A204.1 (cell line): ENCODE measurements at regions not wholly inside any gene's neighbourhood (a gene's known extent, or its start where the extent isn't known, plus 50 kb on each side); places are given as distances from the start of the nearest gene placed in this dataset.

Experiments used
- FAIRE-seq: peaks from 2 replicates; lab custom pipeline; 2012; peaks lifted over from hg19 to GRCh38; lab: Jason Lieb, UNC

DNA sequence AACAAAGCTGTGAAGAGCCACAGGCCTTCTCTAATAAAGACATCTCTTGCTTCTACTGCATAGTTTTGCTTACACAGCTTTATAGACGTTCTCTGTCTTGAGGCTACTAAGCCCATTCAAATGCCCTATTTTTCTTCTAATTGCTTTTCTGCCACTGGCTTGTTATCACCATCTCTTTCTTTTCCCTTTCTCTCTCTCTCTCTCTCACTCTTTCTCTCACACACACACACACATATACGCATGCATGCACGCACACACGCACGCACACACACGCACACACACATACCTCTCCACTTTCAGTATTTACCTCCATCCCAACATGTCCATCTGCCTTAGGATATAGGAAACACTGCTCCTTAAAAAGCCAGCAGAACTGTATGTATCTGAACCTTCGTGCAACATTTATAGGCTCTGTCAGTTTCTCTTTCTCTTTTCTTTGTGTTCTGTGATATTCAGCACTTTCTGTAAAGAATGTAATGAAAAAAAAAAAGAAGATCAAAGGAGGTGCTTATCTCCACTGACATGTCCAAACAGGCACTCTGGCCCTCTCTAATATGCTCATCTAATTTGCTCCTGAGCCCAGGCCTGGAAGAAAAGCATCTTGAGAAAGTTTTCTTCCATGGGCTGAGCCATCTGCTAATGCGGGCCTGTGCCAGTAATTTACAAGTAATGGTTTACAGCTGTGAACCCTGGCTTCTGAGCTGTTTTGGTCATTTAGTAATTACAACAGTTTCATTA lies 1046.7 kb upstream of the MAP3K7 start:
- no peak for FAIRE-seq

DNA sequence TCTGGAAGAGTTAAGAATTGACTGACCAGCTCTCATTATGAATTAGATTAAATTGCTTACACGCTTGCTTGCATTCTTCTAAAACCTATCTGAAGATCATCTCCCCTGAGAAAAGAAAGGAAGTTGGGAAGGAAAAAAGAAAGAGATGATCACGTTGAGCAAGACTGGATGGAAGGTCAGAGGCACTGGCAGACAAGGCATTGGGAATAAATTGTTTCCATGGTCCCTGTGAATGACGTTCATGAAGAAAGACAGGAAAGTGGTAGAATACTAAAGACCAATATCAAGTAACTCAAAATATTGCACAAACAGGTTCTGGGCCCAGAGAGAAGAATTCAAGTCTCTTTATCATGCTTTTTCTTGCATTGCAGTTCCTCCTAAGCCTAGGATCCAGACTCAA lies 1045.4 kb upstream of the MAP3K7 start:
- FAIRE-seq = no peak

GRCh38 chr6:91631227-91631626 lies 1044.4 kb upstream of the MAP3K7 start:
- FAIRE-seq = no peak

DNA sequence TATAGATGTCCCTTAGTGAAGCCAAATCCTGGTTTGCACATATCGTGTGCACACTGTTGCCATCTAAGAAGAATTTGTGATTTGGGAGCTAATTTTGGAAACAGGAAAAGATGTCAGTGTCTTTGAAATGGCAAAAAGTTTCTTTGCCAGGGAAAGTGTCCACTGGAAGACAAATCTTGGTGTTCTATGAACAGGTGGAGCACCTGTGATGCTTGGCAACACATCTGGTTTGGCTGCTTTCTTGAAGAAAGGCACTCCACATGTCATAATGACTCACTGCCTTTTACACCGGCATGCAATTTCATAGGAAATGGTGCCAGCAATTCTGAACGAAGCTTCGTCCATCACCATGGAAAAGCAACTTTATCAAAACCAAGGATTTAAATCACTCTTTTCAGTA lies 1040.0 kb upstream of the MAP3K7 start:
- FAIRE-seq = no peak

DNA sequence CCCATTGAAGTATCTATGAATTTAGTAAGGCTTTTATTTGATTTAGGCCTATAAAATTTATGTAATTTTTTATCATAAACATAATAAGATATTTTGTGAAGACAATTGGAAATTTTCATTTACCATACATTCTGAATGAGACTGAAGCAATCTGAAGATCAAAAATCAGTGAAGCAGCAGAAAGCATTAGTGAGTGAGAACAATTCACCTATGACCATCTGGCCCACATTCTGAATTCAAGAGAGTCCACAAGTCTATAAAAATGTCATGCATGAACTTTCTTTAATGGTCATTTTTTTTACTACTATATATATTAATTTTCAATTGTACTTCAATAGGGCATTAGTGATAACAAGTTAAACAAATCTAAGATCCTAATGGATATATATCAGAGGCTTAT lies 1026.6 kb upstream of the MAP3K7 start:
- peak; percentile 37 for FAIRE-seq

- FAIRE-seq = no peak
These were observed 1024.3 kb upstream of the MAP3K7 start for GRCh38 chr6:91611190-91611589.

DNA sequence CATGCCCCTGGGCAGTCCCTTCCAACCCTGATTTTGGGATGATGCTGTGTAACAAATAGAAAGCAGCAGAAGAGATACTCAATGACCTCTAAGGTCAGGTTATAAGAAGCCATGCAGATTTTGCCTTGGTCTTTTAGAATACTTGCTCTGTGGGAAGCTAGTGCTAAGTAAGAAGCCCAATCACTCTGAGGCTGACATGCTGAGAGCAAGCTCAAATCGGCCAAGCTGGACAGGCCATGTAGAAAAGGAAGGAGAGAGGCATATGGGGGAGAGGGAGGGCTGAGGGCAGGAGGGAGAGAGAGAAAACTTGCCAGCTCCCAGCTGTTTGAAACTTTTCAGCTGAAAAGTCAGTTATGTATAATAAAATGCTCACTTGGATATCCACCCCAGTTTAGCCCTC lies 1021.6 kb upstream of the MAP3K7 start:
- no peak for FAIRE-seq

DNA sequence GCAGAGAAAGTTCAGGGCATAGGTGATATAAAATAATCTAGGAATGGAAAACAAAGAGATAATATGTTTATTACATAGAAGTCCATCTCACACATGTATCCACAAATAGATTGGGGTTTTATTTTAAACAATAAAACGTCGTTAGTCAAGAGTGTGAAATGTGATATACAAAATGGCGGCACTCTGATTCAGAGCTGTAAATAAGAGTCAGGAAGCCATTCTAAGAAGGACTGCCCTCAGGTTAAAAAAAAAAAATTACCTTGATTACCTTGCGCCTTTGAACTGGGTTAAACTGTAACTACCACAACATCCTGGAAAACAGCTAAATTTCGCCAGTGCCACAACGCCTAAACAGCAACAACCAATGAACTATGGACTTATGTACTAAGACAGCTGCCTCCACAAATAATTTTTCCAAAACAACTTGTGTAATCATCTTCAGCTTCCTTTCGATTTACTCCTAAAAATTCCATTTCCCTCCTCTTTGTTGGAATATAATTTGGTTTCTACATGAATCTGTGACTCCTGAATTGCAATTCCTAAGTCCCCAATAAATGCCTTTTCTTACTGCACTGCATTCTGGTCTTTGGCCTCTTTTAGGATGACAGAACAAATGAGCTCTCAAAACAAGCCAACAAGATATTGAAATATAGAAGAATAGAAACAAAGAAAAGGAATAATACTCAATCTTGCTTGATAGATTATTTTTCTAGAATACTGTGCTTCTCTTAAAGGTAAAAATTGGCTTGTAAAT lies 1019.5 kb upstream of the MAP3K7 start:
- no peak for FAIRE-seq

GRCh38 chr6:91600561-91600960 lies 1013.7 kb upstream of the MAP3K7 start:
- FAIRE-seq = no peak

DNA sequence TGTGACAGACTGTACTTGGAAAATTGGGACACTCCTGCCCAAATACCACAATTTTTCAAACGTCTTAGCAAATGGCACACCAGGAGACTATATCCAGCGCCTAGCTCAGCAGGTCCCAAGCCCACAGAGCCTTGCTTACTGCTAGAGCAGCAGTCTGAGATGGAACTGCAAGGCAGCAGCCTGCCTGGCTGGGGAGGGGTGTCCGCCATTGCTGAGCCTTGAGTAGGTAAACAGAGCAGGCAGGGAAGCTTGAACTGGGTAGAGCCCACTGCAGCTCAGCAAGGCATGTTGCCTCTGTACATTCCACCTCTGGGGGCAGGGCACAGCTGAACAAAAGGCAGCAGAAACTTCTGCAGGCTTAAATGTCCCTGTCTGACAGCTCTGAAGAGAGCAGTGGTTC lies 1003.3 kb upstream of the MAP3K7 start:
- no peak for FAIRE-seq

DNA sequence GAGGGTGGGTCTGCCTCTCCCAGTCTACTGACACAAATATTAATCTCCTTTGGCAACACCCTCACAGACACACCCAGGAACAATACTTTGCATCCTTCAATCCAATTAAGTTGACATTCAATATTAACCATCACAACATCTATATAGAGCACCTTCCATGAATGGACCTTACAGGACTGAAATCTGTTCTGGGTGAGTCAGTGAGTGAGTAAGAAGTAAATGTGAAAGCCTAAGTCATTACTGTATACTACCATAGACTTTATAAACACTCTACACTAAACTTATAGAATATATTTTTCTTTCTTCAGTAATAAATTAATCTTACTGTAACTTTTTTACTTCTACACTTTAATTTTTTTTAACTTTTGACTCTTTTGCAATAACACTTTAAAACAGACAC lies 993.8 kb upstream of the MAP3K7 start:
- no peak for FAIRE-seq

DNA sequence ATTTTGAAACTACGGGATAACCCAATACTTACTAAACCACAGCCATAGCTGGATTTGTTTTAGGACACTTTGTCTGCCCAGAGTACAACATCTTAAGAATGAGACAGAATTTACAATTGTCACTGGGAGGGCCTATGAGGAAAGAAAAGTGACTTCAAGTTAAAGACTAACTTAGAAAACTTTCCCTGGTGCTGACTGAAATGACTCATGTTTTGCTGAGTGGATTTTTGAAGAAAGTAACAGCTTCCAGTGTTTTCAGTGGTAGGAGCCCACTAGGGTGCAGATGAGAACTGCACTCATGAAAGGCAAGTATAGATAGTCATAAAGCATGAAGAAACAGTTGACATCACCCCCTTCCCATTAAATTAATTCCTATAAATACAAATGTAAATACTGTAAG lies 988.2 kb upstream of the MAP3K7 start:
- FAIRE-seq = no peak

GRCh38 chr6:91573826-91574416 lies 987.0 kb upstream of the MAP3K7 start:
- FAIRE-seq = no peak

- no peak for FAIRE-seq
These were observed 986.0 kb upstream of the MAP3K7 start for GRCh38 chr6:91572878-91573277.

DNA sequence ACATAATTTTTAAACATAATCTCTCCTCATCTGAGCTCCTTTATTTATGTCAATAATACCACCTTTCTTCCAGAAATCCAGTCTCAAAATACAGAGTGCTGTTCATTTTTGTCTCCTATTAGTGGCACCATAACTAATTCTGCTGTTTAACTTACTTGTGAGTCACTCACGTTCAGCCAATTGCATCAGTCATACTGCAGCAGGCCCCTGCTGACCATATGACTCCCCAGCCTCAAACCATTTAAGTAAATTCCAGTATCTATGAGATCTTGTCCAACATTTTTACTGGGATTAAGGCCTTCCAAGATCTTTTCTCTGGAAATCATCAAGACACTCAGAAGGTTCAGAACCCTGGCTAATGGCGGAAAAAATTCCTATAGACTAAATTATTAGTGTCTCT lies 982.2 kb upstream of the MAP3K7 start:
- no peak for FAIRE-seq

GRCh38 chr6:91566467-91566866 lies 979.6 kb upstream of the MAP3K7 start:
- no peak for FAIRE-seq

DNA sequence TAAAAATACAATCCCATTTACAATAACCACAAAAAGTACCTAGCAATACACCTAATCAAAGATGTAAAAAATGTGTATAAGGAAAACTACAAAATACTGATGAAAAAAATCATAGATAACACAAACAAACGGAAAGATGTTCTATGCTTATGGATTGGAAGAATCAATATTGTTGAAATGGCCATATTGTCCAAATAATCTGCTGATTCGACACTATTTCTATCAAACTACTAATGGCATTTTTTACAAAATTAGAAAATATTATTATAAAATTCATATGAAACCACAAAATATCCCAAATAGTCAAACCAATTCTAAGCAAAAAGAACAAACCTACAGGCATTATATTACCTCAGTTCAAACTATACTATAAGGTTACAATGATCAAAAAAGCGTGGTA lies 978.3 kb upstream of the MAP3K7 start:
- FAIRE-seq = no peak

DNA sequence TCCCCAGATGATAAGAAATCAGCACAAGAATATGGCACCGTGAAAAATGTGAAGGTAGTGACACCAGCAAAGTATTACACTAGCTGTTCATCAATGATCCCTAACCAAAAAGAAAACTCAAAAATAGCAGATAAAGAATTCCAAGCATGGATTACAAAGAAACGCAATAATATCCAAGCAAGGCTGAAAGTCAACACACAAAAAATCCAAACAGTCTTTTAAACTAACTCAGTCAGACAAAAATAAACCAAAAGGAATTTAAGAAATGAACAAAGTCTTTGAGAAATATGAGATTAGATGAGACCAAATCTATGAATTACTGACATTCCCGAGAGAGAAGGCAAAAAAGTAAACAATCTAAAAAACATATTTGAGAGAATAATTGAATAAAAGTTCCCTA lies 976.1 kb upstream of the MAP3K7 start:
- FAIRE-seq = no peak

GRCh38 chr6:91560409-91560808 lies 973.5 kb upstream of the MAP3K7 start:
- no peak for FAIRE-seq

GRCh38 chr6:91540902-91541301 lies 954.0 kb upstream of the MAP3K7 start:
- no peak for FAIRE-seq

- FAIRE-seq = no peak
These were observed 952.6 kb upstream of the MAP3K7 start for GRCh38 chr6:91539456-91539855.

- FAIRE-seq = no peak
These were observed 951.8 kb upstream of the MAP3K7 start for GRCh38 chr6:91538622-91539021.

DNA sequence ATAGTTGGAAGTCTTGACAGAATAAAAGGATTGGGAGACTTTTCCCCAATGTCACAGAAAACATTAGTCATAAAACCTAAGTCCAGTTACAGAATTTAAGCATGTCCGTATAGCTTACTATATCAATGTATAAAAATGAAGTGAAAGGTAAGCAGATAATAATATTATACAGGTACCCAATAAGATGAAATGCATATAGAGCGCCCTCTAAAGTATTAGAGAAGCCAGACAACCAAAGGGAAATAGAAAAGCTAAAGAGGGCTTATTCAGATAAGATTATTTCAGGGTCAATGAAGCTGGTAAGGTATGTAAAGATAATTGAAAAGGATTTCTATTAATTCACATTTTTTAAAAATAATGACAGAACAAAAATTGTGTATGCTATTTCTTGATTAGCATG lies 947.7 kb upstream of the MAP3K7 start:
- FAIRE-seq = no peak

- no peak for FAIRE-seq
These were observed 936.6 kb upstream of the MAP3K7 start for GRCh38 chr6:91523511-91523910.
